ENCODE measurements at regions not wholly inside any gene's neighbourhood (a gene's known extent, or its start where the extent isn't known, plus 50 kb on each side); places are given as distances from the start of the nearest gene placed in this dataset.

DNA sequence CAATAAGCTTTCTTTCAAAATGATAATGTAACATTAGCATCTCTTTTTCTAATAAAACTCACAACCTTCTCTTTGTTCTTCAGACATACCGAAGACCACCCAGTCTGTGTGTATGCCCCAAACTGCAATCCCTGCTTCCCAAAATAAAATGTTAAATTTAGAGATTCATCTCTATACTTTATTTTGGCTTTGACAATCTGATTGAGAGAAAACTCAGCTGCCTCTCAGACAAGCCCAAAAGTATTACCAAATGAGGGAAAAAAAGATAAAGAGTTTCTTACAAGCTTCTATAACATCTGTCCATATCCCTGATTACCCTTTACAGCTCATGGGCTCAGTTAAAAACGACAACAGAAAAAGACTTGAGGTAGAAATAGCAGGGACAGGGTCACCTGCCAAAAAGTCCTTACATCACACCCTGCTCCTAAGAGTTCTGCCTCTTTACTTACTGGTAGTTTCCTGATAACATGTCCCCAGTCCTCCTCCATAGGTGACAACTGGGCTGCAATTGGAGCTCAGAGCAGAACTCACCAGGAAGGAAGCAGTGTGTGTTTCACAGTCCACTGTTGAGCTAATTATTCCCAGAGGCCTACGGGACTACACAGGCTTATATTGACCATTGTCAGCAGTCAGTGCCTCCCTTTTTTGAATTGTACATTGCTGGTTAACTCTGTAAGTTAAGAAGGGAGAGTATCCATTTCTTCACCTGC, 70.9 kb upstream of the FAM9C start:
- TF ChIP-seq POLR2A (IDR thresholded peaks at IDR 0.05; ENCODE audit: low read depth, low read length) (no peak), CEBPB (IDR thresholded peaks at IDR 0.05; ENCODE audit: low read depth, low read length) (no peak), CTCF (conservative IDR thresholded peaks at IDR 0.05; ENCODE audit: low read depth, low read length) (no peak), FOS (IDR thresholded peaks at IDR 0.05; ENCODE audit: low read depth, low read length) (no peak), CHD1 (IDR thresholded peaks at IDR 0.05; ENCODE audit: low read depth, low read length) (no peak), BHLHE40 (IDR thresholded peaks at IDR 0.05; ENCODE audit: low read depth, low read length) (no peak), SMC3 (IDR thresholded peaks at IDR 0.05; ENCODE audit: low read depth, low read length) (no peak), MAZ (IDR thresholded peaks at IDR 0.05; ENCODE audit: borderline replicate concordance, low read depth, low read length) (no peak), MXI1 (IDR thresholded peaks at IDR 0.05; ENCODE audit: borderline replicate concordance, low read depth, low read length) (no peak), RCOR1 (IDR thresholded peaks at IDR 0.05; ENCODE audit: insufficient replicate concordance, low read length) (no peak), RAD21 (IDR thresholded peaks at IDR 0.05; ENCODE audit: low read length) (no peak), NFE2L2 (IDR thresholded peaks at IDR 0.05; ENCODE audit: low read depth, low read length) (no peak), RFX5 (IDR thresholded peaks at IDR 0.05; ENCODE audit: low read depth, low read length) (no peak)
